ENCODE measurements at regions not wholly inside any gene's neighbourhood (a gene's known extent, or its start where the extent isn't known, plus 50 kb on each side); places are given as distances from the start of the nearest gene placed in this dataset.

DNA sequence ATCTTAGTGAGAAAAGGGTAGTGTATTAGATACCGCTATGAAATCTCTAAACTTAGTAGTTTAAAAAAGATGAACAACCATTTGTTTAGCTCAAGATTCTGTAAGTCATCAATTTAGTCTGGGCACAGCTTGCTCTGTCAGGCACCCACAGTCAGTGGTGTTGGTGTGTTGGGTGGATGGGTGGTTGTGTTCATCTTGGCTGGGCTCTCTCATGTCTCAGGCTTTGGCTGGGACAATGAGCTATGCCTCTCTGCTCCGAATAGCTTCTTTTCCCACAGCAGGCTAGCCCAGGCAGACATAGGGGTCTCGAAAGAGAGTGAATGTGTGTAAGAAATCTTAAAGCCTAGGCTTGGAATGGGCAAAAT is 127.0 kb upstream of the GATB start:
- no peak overlapping the region for H3K4me3 ChIP-seq (ENCODE audit: low read length)
- TF ChIP-seq, protein P1, sequence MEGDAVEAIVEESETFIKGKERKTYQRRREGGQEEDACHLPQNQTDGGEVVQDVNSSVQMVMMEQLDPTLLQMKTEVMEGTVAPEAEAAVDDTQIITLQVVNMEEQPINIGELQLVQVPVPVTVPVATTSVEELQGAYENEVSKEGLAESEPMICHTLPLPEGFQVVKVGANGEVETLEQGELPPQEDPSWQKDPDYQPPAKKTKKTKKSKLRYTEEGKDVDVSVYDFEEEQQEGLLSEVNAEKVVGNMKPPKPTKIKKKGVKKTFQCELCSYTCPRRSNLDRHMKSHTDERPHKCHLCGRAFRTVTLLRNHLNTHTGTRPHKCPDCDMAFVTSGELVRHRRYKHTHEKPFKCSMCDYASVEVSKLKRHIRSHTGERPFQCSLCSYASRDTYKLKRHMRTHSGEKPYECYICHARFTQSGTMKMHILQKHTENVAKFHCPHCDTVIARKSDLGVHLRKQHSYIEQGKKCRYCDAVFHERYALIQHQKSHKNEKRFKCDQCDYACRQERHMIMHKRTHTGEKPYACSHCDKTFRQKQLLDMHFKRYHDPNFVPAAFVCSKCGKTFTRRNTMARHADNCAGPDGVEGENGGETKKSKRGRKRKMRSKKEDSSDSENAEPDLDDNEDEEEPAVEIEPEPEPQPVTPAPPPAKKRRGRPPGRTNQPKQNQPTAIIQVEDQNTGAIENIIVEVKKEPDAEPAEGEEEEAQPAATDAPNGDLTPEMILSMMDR (conservative IDR thresholded peaks at IDR 0.05; ENCODE audit: low read depth, low read length): no peak
- no peak for DNase-seq (ENCODE audit: low read depth)

DNA sequence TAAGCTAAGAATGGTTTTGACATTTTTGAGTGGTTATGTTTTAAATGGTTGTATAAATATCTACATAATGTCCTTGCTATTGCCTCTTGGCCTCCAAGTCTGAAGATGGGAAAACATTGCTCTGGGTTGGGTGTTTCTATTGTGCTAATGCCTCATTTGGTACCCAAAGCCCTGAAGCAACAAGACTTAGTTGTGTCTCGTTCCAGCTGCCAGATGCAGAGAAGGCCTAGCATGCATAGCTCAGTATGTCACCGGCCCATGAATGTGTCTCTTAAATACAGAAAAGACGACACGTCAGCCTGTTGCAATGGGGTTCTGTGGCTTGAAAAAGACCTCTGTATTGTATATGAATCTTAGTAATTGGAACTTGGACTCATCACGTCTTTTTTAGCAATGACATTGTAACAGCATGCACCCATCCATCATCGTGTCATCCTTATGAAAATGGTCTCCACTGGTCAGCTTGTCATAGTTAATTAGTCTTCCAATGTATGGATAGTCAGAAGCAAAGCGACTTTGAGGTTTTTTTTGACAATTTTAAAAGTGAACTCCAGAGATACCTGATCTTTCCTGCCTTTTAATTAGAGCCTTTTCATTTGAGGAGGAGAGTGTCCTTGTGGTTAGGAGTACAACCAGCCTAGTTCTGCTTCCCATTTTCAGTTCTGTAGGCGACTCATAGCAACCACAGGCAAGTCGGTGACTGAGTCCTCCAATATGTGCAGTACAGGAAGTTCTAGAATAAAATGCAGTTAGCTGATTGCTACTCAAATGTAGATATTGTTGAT is 126.4 kb upstream of the GATB start:
- no peak overlapping the region for H3K4me3 ChIP-seq (ENCODE audit: low read length)
- no peak for DNase-seq (ENCODE audit: low read depth)
- TF ChIP-seq, protein P1 (conservative IDR thresholded peaks at IDR 0.05; ENCODE audit: low read depth, low read length): no peak

DNA sequence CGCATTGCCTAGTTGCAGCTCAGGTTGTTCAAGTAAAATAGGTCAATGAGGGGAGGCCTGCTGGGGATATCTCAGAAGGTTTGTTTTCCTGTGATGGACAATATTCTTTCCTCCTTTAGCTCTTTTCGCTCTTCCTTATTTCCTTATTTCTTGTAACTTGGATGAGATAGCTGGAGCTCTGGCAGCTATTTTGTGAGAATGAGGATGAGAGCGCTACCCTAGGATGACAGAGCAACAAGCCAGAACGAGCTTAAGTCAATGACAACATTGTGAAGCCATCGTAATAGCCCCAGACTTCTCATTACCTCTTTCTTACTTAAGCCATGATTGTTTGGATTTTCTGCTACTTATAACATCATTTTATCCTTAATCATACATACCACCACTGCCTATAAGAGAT is 124.3 kb upstream of the GATB start:
- TF ChIP-seq, protein P1 (conservative IDR thresholded peaks at IDR 0.05; ENCODE audit: low read depth, low read length): no peak
- no peak for DNase-seq (ENCODE audit: low read depth)
- no peak overlapping the region for H3K4me3 ChIP-seq (ENCODE audit: low read length)

DNA sequence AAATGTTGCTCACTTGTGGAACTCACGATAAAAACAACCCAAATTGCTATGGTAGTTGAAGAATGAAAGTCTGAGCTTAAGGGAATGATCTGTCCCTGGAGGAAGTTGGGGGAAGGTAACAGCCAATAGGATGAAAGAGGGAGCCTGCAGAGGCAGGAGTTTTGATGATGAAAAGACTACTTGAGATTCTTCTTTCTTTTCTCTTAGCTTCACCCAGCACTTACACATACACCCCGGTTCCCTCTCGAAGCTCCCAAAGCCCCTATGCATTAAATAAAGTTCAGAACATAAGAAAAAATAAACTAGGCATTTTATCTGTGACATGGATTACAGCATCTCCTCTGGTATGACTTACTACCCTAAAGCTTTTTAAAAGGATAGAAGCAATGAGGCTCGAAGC is 122.9 kb upstream of the GATB start:
- no peak overlapping the region for H3K4me3 ChIP-seq (ENCODE audit: low read length)
- DNase-seq (ENCODE audit: low read depth): no peak
- TF ChIP-seq, protein P1 (conservative IDR thresholded peaks at IDR 0.05; ENCODE audit: low read depth, low read length): no peak

DNA sequence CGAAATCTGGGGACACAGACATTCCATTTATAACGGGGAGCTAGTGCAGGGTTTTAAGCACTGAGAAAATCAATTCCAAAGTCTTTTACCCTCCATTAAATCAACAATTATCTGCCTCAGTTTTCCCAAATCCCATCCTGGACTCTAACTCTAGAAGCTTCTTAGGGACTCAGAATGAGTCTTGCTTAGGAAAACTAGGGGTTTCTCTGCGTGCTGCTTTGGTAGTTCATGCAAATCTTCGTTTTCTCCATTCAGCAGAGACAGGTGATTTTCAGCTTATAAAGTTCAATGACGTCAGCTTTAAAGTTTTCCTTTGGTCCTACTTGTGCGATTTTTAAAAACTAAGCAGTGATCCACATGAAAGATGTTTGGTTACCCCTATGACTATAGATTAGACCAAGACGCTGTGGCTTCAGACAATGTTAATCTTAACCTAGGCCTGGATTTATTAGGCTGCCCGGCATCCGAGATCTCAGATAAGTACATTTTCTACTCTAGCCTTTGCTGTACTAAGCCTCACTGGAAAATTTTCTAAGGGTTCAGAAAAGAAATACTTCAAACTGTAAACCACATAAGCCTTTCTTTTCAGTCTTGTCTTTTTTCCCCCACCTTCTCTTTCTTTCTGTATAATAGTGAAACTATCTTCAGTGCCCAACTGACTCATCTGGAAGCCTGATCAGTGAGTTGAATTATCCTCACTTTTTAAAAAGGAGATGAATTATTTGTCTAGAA is 121.4 kb upstream of the GATB start:
- TF ChIP-seq, protein P1 (conservative IDR thresholded peaks at IDR 0.05; ENCODE audit: low read depth, low read length): no peak

DNA sequence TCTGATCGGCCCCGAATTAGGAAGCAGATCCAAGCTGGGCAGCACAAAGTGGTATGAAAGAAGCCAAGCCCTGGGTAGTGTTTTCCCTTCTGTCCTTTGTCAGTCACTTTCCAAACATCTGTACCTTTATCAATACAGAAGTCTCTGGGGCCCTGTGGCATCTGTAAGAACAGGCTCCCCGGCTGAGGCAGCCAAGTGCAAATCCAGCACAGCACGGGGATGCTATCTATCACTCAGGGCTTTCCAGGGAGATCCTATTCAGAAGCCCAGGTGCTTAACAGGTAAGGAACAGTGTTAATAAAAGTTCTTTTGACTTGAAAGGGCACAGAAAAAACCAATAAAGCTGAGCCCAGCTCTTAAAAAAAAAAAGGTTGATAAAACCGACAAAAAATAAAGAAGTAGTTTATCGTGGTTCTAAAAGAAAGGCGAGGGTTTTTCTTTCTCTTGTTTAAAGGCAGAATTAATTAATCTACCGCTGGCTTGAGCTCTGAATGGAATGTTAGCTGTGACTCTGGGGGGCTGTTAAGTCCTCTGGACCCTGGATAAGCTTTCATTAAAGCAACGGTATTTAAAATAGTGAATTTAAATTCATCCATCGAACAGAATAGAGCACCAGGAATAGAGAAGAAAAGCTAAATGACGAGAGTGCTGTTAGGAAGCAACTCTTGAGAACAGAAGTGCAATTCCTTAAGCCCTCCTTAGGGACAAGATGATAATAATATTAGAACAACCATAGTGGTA is 119.1 kb upstream of the GATB start:
- TF ChIP-seq, protein P1 (conservative IDR thresholded peaks at IDR 0.05; ENCODE audit: low read depth, low read length): no peak
- no peak for DNase-seq (ENCODE audit: low read depth)
- no peak overlapping the region for H3K4me3 ChIP-seq (ENCODE audit: low read length)

More for the DNA sequence above, 121.4 kb upstream of the GATB start:
- H3K4me3 ChIP-seq (ENCODE audit: low read length): no peak overlapping the region
- no peak for DNase-seq (ENCODE audit: low read depth)

Measured in retinal pigment epithelial cell (primary cell).